ENCODE measurements at regions not wholly inside any gene's neighbourhood (a gene's known extent, or its start where the extent isn't known, plus 50 kb on each side); places are given as distances from the start of the nearest gene placed in this dataset.

GRCh38 chr12:131217024-131217586 is 263.4 kb downstream of the ADGRD1 start:
- TF ChIP-seq CTCF (IDR thresholded peaks at IDR 0.05; ENCODE audit: low read depth, low read length): no peak
- no peak for TF ChIP-seq POLR2A (IDR thresholded peaks at IDR 0.05; ENCODE audit: extremely low read depth, insufficient read length)
- TF ChIP-seq MYC (IDR thresholded peaks at IDR 0.05; ENCODE audit: low read depth, low read length): no peak

Measured in NB4 (cell line).